Kidney tubule cell (primary cell): ENCODE measurements at regions not wholly inside any gene's neighbourhood (a gene's known extent, or its start where the extent isn't known, plus 50 kb on each side); places are given as distances from the start of the nearest gene placed in this dataset.

Source experiments
- DNase-seq: peaks from one replicate; pipeline ENCODE4 v3.0.0-alpha.2; 2018; ENCODE audit warnings: low spot score

DNA sequence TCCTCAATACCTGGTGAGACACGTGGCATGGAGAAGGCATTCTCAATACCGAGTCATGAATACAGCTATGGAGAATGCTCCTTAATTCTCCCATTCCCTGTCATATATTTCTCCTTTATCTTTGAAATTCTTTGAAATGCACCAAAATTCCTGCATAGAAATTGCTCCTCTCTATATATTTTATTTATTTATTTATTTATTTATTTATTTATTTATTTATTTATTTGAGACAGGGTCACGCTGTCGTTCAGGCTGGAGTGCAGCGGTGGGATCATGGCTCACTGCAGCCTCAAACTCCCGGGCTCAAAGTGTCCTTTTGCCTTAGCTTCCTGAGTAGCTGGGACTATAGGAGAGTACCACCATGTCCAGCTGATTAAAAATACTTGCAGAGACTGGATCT is 190.3 kb upstream of the MAF start:
- DNase-seq: no peak

DNA sequence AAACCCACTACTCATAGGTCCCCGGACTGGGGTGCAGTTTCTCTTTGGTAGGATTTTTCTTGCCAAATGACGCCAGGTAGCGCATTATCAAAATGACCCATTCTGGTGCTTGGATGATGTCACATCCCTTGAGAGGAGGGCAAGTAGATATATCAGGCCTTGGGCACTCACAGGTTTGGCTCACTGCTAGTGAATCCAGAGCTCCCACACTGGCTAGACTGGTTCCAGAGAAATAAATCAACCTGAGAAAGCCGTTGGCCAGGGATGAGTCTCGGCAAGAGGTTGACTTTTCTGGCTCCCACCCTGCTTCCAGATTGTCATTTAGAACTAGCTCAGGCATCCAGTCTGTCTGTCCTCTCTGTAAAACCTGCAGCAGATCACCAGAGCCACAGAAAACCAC is 188.4 kb upstream of the MAF start:
- no peak for DNase-seq

DNA sequence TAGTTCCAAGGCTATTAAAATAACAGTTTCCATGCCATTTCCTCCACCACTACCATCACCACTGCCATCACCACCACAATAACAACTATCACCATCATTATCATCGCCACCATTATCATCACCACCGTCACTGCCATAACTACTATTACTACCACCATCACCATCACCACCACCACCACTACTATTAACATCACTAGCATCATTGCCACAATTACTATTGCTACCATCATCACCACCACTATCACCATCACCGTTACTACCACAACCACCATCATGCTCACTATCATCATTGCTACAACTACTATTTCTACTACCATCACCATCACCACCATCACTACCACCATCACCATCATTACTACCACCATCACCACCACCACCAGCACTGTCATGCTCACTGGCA is 185.9 kb upstream of the MAF start:
- no peak for DNase-seq

DNA sequence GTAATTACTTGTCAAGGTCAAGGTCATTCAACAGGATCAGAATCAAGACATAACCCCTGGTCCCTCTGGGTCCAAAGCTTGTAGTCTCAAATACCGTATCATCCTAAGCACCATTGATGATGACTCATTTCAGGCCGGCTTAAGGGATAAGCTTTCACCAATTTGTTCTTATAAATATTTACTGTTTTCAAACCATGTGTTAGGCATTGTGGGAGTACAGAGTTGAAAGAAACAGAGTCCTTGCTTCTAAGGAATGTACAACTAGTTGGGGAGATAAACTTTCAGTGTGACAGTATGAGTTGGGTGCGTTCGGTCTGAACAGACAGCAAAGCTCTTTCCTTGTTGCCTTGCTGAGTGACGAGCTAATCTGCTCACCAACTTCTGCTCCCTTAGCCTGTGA is 183.5 kb upstream of the MAF start:
- DNase-seq: no peak

DNA sequence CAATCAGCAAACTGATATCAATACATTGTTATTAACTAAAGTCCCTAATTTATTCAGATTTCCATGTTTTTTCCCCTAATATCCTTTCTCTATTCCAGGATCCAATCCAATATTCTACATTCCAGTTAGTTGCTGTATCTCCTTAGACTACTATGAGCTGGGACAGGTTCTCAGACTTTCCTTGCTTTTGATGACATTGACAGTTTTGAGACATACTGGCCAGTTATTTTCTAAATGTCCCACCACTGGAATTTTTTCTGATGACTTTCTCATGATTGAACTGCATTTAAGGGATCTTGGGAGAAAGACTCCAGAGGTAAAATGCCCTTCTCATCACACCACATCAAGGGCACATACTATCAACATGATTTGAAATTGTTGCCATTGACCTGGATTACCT is 177.1 kb upstream of the MAF start:
- DNase-seq: no peak

DNA sequence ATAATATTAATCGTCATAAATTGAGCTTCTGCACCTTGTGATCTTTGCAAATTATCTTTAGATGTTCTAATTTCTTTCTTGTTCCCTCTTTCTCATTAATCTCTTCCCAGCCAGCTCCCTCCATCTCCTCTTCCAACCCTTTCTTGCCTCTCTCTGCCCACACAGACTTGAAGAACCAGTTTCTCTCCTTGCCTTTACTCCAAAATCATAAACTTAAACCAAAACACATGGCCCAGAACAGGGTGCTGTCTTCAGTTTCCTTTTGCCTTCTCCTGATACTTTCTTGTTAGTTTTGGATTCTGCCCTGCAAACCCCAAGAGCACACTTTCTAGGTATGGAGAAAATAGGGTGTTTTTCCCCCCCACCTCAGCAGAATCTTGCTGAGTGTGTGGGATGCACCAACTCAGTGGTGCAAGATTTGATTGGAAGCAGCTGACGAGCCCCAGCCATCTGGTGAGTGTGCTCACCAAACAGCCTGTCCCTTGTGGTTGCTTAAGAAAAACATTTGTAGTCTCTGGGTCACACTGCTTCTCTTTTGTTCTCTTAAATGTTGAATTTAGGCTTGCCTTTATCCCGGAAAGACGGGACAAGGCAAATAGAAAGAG is 175.8 kb upstream of the MAF start:
- DNase-seq: no peak

DNA sequence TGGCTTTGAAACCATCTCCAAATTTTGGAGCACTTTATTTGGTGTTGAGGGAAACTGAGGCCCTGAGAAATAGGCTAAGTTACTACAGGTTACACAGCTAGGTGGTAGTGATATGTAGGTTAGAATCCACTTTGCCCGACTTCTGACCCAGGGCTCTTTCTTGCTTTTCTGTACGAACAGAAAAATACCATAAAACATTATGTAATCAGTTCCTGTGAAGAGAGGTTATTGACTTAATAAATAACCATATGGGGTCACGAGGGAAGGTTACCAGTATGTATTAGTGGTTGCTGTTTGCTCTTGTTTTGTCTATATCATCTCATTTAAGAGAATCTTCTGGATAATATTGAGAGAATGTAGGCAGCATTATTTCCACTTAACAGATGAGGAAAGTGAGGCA is 172.2 kb upstream of the MAF start:
- DNase-seq: no peak

DNA sequence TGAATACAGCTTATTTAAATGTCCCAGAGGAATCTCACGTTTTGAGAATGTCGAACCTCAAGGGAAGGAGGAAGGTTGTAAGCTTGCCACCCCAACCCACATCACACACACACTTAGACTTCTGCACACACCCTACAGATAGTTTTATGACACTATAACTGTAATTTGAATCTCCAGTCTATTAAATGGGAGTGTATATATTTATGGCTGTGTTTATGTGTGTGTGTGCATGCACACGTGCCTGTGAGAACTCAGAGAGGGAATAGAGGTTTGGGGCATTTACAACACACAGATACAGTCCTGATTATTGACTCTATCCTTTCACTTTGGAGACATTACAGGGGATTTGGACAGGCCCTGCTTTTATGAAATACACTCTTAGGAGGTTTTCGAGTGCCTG is 171.5 kb upstream of the MAF start:
- no peak for DNase-seq

DNA sequence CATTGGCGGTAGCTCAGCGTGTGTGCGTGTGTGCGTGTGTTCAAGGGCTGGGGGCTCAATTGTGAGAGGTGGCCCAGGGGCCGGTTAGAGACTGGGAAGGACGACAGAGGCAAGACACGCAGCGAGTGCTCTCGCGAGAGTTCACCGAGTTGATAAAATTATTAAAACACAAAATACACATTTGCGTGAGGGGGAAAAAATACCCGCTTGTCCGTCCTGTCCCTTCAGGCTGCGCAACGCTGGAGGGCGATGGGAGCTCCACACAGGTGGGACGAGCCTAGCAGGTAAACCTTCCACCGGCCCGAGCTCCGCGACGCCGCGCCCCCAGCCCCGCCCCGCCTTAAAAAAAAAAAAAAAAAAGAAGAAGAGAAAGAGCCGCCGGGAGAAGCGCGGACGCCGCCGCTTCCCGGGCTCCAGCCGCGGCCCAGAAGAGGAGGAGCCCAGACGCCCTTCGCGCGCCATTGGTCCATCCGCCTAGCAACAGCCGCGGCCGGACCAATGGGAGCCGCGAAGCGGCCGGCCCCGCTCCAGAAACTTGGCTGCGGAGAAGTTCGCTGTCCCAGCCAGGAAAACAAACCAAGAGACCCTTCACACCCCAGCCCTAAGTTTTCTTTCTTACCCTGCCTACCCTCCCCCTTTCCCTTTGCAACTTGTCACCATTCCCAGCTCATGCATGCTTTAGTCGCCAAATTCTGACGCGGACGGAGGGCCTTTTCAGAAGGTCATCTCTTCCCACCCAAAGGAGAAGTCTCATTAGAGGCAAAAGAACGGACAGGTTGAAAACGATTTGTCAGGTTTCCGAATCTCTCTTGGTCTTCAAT is 169.9 kb upstream of the MAF start:
- peak; percentile 92 for DNase-seq

DNA sequence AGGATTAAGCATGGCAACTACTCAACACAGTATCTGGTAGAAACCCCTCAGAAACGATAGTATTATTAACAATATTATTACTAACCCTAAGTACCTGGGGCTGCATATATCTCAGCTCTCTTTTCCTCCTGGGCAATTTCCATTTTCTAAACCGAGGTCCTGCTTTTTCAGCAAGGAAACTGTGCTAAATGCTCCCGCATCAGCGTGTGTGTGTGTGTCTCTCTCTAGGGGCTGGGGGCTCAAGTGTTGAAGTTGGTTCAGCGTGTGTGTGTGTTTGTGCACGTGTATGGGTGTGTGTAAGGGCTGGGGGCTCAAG is 169.3 kb upstream of the MAF start:
- DNase-seq: no peak

DNA sequence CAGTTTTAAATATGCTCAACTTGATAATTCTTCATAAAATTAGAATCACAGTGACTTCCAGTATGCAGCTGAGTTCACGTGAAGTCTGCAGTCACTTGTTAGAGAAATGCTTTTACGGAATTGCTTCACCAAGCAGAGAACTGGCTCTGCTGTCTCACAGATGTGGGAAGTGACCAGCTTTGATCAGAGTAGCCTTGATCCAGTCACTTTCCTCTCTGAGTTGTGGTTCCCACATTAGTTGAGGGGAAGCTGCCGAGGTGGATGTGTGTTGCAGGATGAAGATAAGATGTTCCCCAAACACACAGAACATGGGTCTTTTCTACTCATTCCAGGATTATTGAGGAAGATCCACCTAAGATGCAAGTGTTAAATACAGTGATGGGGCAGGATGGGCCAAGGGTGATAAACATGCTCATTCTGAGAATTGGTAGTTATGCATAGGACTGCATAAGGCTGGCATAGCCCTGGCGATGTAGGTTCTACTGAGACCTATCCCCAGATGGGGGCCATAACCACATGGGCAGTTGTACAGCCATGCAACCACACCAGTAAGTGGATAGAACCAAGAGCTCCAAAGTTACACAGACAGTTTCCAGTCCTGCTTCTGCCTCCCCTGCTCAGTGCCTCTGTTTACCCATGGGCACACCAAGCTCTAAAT is 168.9 kb upstream of the MAF start:
- no peak for DNase-seq

DNA sequence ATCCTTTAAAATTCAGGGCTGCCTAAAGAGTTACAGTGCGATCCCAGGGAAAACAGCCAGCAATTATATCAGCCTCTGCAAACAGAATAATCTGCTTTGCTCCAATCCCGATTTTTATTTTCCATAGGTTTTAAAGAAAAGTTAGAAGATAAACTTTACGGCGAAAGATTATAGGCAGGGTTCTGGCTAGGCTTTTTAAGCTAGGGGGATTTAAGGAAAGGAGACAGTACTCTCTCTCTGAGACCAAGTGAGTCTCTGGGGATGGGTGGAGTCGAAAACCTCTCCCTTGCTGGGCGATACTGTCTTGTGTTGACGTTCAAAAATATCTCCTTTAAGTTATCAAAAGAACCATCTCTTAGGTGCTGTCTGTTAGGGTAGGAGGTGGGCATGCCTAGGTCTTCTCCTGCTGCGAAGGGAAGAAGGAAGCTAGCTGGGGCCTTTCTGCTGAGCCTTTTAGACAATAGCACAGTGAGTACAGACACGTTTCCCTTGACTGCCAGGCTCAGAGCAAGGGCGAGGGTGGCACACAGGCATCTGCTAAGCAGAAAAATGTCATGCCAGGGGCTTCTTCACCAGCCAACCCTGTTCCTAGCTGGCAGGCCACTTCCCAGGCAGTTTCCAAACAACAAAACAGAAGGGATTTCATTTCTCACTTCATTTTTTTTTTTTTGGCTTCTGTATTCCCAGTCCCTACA is 167.9 kb upstream of the MAF start:
- peak; percentile 13 for DNase-seq

DNA sequence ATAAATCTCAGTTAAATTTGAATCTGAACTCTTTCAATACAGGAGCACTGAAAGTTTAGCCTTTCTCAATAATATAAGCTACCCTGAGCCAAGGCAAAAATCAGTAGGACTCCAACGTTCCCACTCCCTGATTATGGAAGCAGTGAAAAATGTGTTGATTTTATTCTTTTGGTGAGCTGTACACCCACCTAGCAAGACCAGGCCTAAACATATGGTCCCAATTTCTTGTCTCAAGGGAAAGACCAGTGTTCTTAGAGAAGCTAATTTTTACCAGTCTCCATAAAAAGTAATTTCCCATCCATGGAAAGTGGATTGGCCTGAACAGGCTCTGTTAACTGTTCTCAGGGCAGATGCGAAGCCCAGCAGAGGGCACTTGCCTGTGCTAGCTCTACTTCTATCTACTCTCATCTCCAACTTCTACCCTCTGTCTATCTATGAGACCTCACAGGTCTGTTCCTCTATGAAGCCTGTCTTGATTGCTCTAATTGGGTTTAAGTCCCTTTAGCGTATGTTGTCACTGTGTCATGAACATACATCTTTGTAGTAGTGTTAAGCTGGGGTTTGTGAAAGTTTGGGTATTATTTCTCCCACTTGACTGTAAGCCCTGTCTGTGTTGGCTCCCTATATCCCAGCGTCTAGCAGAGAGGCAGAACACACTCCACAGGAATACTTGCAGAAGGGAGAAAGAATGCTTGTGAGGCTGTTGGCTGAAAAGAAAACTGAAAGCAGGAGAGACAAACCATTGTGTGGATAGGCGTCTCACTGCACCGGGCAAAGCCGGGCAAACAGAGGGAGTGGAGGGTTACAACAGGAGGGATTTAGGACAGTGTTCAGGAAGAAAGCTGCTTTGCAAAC is 167.1 kb upstream of the MAF start:
- DNase-seq: peak; percentile 58

DNA sequence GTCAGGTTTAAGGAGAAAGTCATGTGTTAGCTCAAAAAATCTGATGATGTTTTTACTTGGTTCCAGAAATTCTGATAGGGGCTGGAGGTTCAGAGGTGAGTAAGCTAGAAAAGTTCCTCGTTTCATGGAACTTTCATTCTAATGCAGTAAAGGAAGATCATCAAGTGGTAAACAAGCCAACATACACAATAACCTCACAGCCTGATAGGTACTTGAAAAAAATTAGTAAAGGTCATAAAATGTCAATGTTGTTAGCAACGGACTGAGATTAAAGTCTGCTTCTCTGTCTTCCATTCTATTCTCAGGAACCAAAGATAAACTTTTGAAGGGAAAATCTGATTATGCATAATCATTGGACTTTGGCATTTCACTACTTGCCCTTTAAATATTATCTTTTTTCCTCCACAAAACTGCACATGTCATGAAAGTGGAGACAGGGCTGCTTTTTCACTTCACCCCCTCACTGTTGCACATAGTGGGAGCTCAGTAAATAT is 165.4 kb upstream of the MAF start:
- no peak for DNase-seq

DNA sequence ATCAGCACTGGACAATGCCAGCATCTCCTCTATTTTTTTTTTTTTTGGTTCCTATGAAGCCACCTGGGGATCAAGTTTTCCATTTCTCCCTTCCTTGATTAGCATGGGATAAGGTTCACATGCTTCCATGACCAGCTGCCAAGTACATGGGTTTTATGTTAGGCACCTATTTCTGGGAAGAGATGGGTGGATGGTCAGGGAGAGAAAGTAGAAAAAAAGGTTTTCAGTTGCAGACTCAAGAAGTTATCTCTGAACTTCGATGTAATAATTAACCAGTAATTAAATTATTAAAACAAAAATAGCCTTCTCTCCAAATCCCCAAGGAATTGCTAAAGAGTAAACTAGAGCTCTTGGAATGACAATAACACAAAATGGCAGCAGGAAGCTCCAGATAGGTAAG is 164.9 kb upstream of the MAF start:
- no peak for DNase-seq

DNA sequence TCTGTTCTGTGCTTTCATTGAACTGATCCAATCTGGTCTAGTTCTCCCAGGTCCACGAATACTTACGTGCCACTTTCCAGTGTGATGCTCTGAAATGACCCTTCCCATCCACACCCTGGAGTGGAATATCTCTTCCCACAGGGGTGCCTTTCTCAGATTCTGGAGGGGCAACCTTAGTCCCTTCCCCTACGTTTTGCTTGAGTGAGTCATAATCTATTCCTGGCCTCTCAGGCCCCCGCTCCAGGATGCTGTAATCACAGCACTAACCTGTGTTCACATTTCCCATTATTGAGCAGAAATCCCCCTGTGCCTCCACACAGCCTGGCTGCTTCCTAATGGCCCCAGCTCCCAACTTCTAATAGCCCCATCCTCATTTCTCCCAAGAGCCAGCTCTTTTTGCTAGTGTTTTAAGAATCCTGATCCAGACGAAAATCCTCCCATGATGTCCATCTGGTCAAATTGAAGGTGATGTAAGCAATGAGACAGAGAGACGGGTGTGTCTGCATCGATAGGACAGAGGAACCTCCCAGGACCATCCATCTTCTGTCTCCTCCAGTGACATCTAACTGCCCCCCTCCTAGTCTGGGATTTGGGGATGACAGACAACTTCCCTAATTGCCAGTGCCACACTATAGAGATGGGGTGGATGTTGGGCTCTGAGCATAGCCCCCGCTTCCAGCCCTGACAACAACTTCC is 164.0 kb upstream of the MAF start:
- no peak for DNase-seq

DNA sequence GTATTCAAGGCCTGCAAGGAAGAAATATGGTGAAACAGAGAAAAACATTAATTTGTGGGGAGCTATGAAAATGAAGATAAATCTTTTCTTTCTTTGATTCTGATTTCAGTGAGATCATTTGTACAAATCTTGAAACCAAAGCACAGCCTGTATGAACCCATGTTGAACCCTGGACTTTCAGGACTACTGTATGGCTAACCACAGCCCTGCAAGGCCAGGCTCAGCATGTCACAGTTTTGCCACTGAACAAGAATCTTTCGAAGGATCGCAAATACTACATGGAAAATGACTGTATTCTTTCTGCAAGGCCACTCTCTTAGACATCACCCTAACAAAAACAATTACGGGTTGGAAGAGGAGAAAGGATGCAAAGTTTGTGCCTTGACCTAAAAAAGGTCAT is 161.7 kb upstream of the MAF start:
- no peak for DNase-seq

DNA sequence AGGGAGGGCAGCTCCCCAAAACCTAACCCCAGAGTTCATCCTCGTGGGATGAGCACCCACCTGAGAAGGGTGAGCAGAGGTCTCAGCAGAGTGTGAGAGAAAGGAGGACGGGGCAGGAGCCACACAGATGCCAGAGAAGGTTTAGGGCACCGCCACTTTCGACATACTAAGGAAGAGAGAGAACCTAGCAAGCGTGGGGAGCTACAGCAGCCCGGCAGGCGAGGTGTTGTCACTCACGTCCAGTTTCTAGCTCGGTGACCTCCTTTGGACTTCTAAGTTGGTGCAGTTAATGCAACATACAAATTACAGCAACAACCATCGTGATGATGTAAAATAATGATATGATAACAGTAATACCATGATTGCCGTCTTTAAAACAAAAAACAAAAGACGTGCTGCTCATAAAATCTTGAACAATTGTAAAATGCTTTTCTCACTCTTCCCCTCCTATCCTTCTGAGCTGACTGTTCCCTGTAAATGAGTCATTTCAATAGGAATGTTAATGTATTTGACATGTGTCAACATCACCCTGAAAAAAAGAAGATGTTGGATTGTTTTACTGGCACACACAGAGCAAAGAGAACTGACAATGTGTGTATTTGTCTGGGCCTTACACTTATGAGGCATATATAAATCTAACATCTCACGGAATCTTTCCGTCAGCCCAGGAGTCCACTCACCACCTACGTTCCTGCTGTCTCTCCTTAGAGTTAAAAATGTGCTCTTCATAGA is 158.2 kb upstream of the MAF start:
- DNase-seq: peak; percentile 46

DNA sequence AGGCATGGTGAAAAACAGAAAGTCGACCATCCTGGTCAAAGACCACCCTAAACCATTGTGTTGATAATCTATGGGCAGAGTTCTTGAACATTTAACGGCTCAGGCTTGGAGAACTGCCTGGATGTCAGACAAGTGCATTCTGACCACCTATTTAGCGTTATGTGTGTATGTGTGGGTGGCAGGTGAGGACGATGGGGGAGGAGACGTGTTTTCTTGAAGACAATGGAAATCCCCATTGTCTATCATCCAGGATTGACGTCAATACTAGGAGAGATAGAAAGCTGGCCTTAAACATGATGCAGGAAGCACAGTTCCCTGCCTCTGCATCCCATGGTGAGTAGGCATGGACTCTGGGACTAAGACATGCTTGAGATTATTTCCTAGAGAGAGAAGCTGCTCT is 157.4 kb upstream of the MAF start:
- no peak for DNase-seq

DNA sequence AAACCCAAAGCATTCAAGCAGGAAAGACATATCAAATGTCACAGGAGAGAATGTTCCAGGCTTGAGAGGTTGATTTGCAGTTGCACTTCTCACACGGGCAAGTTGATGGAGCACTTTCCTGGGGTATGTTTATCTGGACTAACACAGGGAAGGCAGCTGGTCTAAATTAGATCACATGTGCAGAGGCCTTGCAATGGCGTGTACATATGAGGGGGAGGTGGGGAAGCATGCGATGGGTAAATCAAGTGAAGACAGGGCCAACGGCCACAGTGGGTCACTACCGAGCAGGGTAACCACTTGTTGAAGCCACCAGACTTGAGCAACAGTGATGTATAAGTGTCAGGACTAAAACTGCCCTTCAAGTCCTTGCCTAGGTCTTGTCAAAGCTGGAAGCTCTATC is 156.6 kb upstream of the MAF start:
- no peak for DNase-seq

DNA sequence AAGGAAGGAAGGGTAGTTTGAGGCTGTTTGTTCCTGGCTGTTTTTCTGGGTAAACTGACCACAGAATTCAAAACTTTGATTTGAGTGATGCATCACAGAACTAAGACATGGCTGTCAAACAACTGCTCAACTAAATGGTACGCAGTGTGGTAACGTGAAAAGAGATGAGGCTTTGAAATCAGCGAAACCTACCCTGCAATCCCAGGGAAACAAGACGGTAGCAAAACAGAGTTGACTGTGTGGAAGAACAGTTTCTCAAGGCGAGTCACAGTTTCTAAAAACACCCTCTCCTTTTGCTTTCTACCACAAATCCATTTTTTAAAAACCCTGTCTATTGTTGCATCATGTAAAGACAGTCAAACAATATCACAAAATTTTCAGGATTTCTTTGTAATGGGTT is 156.0 kb upstream of the MAF start:
- no peak for DNase-seq
